Skin epidermis (tissue), 12 donors: ENCODE measurements at regions not wholly inside any gene's neighbourhood (a gene's known extent, or its start where the extent isn't known, plus 50 kb on each side); places are given as distances from the start of the nearest gene placed in this dataset.
"Not testable (repeated sequence)": the region's sequence is repeated elsewhere in the genome, so short reads cannot be mapped to it uniquely, and the experiment has no call there.

Source experiments
- H3K27ac ChIP-seq, 21 experiments: fragments of 200-600 bp; sonication (generic) in 11 of 21; one replicate each; pipeline ENCODE4 v1.5.0; 2020; ENCODE audit warnings: mild to moderate bottlenecking in 3 of 21, inconsistent platforms in 2 of 21, moderate library complexity in 2 of 21
- H3K4me3 ChIP-seq, 7 experiments: fragments of 200-600 bp; sonication (generic) in 2 of 7; one replicate each; pipeline ENCODE4 v1.5.0; 2020; ENCODE audit warnings: inconsistent platforms in 2 of 7, mild to moderate bottlenecking in 2 of 7, moderate library complexity in 1 of 7

GRCh38 chr2:196293751-196294515, 122.6 kb upstream of the STK17B start:
- no peak overlapping the region for H3K4me3 ChIP-seq
- peak overlapping the region in 5 of 21 experiments; percentile 11 to 41 (median 31) for H3K27ac ChIP-seq

GRCh38 chr2:196294516-196294909, 123.1 kb upstream of the STK17B start:
- H3K4me3 ChIP-seq = no peak overlapping the region
- peak overlapping the region in 9 of 21 experiments; percentile 11 to 48 (median 41) for H3K27ac ChIP-seq

- peak overlapping the region in 6 of 21 experiments; percentile 12 to 46 (median 40) for H3K27ac ChIP-seq
- no peak overlapping the region for H3K4me3 ChIP-seq
Observed at GRCh38 chr2:196295005-196295404, 123.6 kb upstream of the STK17B start.

- H3K27ac ChIP-seq, H3K4me3 ChIP-seq: not testable (repeated sequence)
Observed at GRCh38 chr2:196298106-196298723, 126.8 kb upstream of the STK17B start.

- Histone ChIP-seq H3K27ac (no peak overlapping the region), H3K4me3 (no peak overlapping the region)
Observed at GRCh38 chr2:196307775-196308305, 136.5 kb upstream of the STK17B start.

- H3K27ac ChIP-seq = peak overlapping the region in 1 of 21 experiments; percentile 13
- no peak overlapping the region for H3K4me3 ChIP-seq
Observed at GRCh38 chr2:196309691-196310090, 138.3 kb upstream of the STK17B start.

GRCh38 chr2:196314157-196314556, 142.8 kb upstream of the STK17B start:
- Histone ChIP-seq H3K4me3 (no peak overlapping the region), H3K27ac (no peak overlapping the region)

GRCh38 chr2:196314780-196315179, 143.4 kb upstream of the STK17B start:
- Histone ChIP-seq H3K27ac (no peak overlapping the region), H3K4me3 (no peak overlapping the region)

GRCh38 chr2:196315388-196316049, 144.1 kb upstream of the STK17B start:
- H3K27ac ChIP-seq = no peak overlapping the region
- no peak overlapping the region for H3K4me3 ChIP-seq

GRCh38 chr2:196316050-196316430, 144.7 kb upstream of the STK17B start:
- Histone ChIP-seq H3K4me3 (no peak overlapping the region), H3K27ac (no peak overlapping the region)

- no peak overlapping the region for H3K4me3 ChIP-seq
- no peak overlapping the region for H3K27ac ChIP-seq
Observed at GRCh38 chr2:196318517-196319377, 147.4 kb upstream of the STK17B start.

GRCh38 chr2:196322973-196323810, 151.8 kb upstream of the STK17B start:
- Histone ChIP-seq H3K4me3 (no peak overlapping the region), H3K27ac (peak overlapping the region in 3 of 21 experiments; percentile 19 to 45 (median 37))

GRCh38 chr2:196324211-196324610, 152.8 kb upstream of the STK17B start:
- H3K4me3 ChIP-seq = no peak overlapping the region
- H3K27ac ChIP-seq = peak overlapping the region in 1 of 21 experiments; percentile 45

GRCh38 chr2:196328088-196328680, 156.8 kb upstream of the STK17B start:
- H3K27ac ChIP-seq = no peak overlapping the region
- H3K4me3 ChIP-seq = no peak overlapping the region

GRCh38 chr2:196329959-196330358, 158.6 kb upstream of the STK17B start:
- H3K27ac ChIP-seq = peak overlapping the region in 1 of 21 experiments; percentile 69
- no peak overlapping the region for H3K4me3 ChIP-seq

- Histone ChIP-seq H3K4me3 (no peak overlapping the region), H3K27ac (peak overlapping the region in 4 of 21 experiments; percentile 12 to 69 (median 58))
Observed at GRCh38 chr2:196330645-196331044, 159.3 kb upstream of the STK17B start.

GRCh38 chr2:196331143-196331542, 159.8 kb upstream of the STK17B start:
- H3K4me3 ChIP-seq = no peak overlapping the region
- H3K27ac ChIP-seq = peak overlapping the region in 11 of 21 experiments; percentile 8 to 71 (median 36)

GRCh38 chr2:196331851-196332250, 160.5 kb upstream of the STK17B start:
- peak overlapping the region in 8 of 21 experiments; percentile 11 to 69 (median 42) for H3K27ac ChIP-seq

More at GRCh38 chr2:196331851-196332250, 160.5 kb upstream of the STK17B start:
- no peak overlapping the region for H3K4me3 ChIP-seq
